ENCODE measurements at regions not wholly inside any gene's neighbourhood (a gene's known extent, or its start where the extent isn't known, plus 50 kb on each side); places are given as distances from the start of the nearest gene placed in this dataset.
"Not testable (repeated sequence)": the region's sequence is repeated elsewhere in the genome, so short reads cannot be mapped to it uniquely, and the experiment has no call there.

DNA sequence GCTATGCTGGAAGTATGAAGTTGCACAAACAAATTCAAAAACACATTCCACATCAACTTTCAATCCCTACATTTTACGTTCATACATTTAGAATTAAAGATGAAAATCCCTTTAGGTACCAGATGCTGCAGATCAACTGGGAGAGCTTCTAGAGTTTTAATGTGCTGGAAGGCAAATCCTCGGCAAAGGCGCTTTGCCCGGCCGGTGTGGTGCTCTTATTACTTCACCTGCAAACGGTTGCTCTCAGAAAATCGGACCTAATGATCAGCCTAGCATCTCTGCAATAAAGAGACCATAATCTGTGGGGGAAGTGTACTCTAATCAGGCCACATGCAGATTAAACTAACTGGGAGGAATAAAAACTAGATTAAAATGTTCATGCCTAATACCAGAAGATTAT lies 513.8 kb downstream of the ZEB2 start:
- no peak overlapping the region for H3K27ac ChIP-seq
- intact Hi-C loops (cut with DNase I), result no loop called here
- H3K9me3 ChIP-seq, result no peaks in the 10 kb centered on the region
- no peak for TF ChIP-seq POLR2AphosphoS5 (IDR thresholded peaks at IDR 0.05)
- TF ChIP-seq POLR2A (IDR thresholded peaks at IDR 0.05), result no peak
- TF ChIP-seq, protein P1, sequence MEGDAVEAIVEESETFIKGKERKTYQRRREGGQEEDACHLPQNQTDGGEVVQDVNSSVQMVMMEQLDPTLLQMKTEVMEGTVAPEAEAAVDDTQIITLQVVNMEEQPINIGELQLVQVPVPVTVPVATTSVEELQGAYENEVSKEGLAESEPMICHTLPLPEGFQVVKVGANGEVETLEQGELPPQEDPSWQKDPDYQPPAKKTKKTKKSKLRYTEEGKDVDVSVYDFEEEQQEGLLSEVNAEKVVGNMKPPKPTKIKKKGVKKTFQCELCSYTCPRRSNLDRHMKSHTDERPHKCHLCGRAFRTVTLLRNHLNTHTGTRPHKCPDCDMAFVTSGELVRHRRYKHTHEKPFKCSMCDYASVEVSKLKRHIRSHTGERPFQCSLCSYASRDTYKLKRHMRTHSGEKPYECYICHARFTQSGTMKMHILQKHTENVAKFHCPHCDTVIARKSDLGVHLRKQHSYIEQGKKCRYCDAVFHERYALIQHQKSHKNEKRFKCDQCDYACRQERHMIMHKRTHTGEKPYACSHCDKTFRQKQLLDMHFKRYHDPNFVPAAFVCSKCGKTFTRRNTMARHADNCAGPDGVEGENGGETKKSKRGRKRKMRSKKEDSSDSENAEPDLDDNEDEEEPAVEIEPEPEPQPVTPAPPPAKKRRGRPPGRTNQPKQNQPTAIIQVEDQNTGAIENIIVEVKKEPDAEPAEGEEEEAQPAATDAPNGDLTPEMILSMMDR (IDR thresholded peaks at IDR 0.05), result no peak
- H3K4me3 ChIP-seq, result no peak overlapping the region
- H3K4me1 ChIP-seq (replicated peaks), result no peaks in the 10 kb centered on the region
- no peaks in the 10 kb centered on the region for H3K36me3 ChIP-seq
- H3K27me3 ChIP-seq (replicated peaks; ENCODE audit: insufficient read depth), result no peaks in the 10 kb centered on the region
- DNase-seq (ENCODE audit: low spot score), result no peak
- 85% methylated on average over 7 of the region's 7 CpGs for WGBS

DNA sequence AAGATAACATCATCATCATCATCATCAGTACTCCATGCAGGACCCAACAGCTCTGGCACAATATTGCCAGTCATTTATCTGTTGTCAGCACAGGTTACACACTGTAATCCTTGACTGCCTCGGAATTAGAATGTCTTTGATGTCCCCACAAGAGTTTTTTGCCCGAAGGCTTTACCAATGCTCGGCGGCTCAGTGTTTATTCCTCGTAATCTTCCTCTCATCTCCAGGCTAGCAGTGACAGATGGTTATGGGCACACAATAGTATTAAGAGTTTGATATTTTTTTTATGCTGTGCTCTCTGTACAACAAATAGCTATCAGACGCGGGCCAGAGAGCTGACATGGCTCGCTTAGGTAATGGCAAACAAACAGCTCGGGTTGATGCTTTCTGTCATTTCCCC lies 515.2 kb downstream of the ZEB2 start:
- H3K36me3 ChIP-seq, result no peaks in the 10 kb centered on the region
- no peak for DNase-seq (ENCODE audit: low spot score)
- no peak overlapping the region for H3K4me3 ChIP-seq
- H3K9me3 ChIP-seq, result no peaks in the 10 kb centered on the region
- no peak overlapping the region for H3K27ac ChIP-seq
- TF ChIP-seq POLR2A (IDR thresholded peaks at IDR 0.05) (no peak), POLR2AphosphoS5 (IDR thresholded peaks at IDR 0.05) (no peak)
- TF ChIP-seq, protein P1 (IDR thresholded peaks at IDR 0.05), result no peak
- intact Hi-C loops (cut with DNase I), result no loop called here
- H3K4me1 ChIP-seq (replicated peaks), result no peaks in the 10 kb centered on the region
- WGBS, result 41% methylated on average over 9 of the region's 9 CpGs
- H3K27me3 ChIP-seq (replicated peaks; ENCODE audit: insufficient read depth), result no peaks in the 10 kb centered on the region

DNA sequence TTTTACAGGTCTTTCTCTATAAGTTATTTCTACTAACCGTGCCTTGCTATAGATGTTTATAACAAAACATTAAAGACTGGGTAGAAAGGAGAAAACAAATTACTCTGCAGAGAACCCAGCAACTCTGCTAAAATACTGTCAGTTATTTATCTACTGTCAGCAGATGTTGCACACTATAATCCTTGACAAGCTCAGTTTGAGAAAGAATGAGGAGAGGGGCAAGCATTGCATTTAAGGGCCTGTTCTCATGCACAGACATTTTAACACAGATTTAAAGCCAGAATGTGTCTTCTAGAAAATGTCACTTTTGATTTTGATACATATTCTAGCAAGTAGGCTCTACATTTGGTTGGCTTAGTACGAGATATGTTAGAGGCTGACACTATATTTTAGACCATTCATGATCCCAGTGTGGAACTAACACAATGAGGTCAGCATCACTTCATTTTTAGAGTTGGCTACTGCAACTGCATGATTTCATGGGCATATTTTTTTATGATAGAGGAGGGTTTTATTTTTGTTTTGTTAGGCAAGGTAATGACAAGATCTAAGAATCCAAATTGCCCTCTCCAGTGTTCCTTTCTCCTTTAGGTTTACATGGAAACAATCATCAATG lies 516.4 kb downstream of the ZEB2 start:
- H3K27ac ChIP-seq, result no peak overlapping the region
- intact Hi-C loops (cut with DNase I), result no loop called here
- no peaks in the 10 kb centered on the region for H3K36me3 ChIP-seq
- TF ChIP-seq, protein P1 (IDR thresholded peaks at IDR 0.05), result no peak
- no peak for TF ChIP-seq POLR2A (IDR thresholded peaks at IDR 0.05)
- TF ChIP-seq POLR2AphosphoS5 (IDR thresholded peaks at IDR 0.05), result no peak
- H3K4me1 ChIP-seq (replicated peaks), result no peaks in the 10 kb centered on the region
- H3K27me3 ChIP-seq (replicated peaks; ENCODE audit: insufficient read depth), result no peaks in the 10 kb centered on the region
- no peak for DNase-seq (ENCODE audit: low spot score)
- no peak overlapping the region for H3K4me3 ChIP-seq
- 89% methylated on average over 2 of the region's 2 CpGs for WGBS
- no peaks in the 10 kb centered on the region for H3K9me3 ChIP-seq

DNA sequence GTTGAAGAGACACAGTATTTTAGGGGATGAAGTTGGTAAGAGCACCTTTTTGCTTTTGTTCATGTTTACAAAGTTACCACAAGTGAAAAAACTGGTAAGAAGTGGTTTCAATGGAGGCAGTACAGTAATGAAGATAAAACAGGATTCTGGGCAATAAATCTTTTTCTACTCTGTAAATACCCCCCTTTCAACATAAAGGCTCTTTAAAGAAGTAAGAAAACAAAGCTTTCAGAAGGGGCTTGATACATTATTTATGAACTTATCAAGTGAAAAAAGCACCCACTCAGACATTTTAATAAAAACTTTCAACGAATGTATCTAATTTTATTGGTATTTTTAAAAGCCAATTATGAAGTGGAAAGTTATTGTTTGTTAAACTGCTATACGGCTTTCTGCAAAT lies 522.9 kb downstream of the ZEB2 start:
- TF ChIP-seq POLR2A (IDR thresholded peaks at IDR 0.05) (no peak), POLR2AphosphoS5 (IDR thresholded peaks at IDR 0.05) (no peak)
- TF ChIP-seq, protein P1 (IDR thresholded peaks at IDR 0.05), result no peak
- no peaks in the 10 kb centered on the region for H3K9me3 ChIP-seq
- intact Hi-C loops (cut with DNase I), result no loop called here
- no peak for DNase-seq (ENCODE audit: low spot score)
- H3K27me3 ChIP-seq (replicated peaks; ENCODE audit: insufficient read depth), result no peaks in the 10 kb centered on the region
- no peaks in the 10 kb centered on the region for H3K36me3 ChIP-seq
- H3K27ac ChIP-seq, result no peak overlapping the region
- no peak overlapping the region for H3K4me3 ChIP-seq
- H3K4me1 ChIP-seq (replicated peaks), result no peaks in the 10 kb centered on the region
- 22% methylated on average over 2 of the region's 2 CpGs for WGBS

DNA sequence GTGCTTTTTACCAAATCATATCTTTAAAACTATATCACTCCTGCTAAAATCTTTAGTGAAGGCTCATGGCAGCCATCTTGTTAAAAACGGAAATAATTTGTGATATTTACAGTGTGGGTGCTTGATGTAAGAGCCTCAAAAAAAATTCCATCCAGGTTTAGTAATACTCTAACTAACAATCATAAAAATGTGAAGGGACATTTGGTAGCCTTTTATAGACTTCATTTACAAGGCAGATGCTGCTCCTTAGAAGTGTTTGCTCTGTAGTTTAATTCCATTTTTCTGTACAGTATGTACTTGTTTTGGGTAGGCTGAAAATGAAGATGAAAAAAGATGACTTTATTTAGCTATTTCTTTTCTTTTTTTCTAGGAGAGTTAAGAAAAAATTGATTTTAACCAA lies 525.0 kb downstream of the ZEB2 start:
- H3K36me3 ChIP-seq, result no peaks in the 10 kb centered on the region
- H3K4me1 ChIP-seq (replicated peaks), result no peaks in the 10 kb centered on the region
- no peaks in the 10 kb centered on the region for H3K27me3 ChIP-seq (replicated peaks; ENCODE audit: insufficient read depth)
- WGBS, result 31% methylated on average over 1 of the region's 1 CpG
- no peak for DNase-seq (ENCODE audit: low spot score)
- TF ChIP-seq POLR2AphosphoS5 (IDR thresholded peaks at IDR 0.05) (no peak), POLR2A (IDR thresholded peaks at IDR 0.05) (no peak)
- TF ChIP-seq, protein P1 (IDR thresholded peaks at IDR 0.05), result no peak
- intact Hi-C loops (cut with DNase I), result no loop called here
- no peaks in the 10 kb centered on the region for H3K9me3 ChIP-seq
- no peak overlapping the region for H3K27ac ChIP-seq
- H3K4me3 ChIP-seq, result no peak overlapping the region

DNA sequence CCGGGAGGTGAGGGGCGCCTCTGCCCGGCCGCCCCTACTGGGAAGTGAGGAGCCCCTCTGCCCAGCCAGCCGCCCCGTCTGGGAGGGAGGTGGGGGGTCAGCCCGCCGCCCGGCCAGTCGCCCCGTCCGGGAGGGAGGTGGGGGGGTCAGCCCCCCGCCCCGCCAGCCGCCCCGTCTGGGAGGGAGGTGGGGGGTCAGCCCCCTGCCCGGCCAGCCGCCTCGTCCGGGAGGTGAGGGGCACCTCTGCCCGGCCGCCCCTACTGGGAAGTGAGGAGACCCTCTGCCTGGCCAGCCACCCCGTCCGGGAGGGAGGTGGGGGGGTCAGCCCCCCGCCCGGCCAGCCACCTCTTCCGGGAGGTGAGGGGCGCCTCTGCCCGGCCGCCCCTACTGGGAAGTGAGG lies 528.3 kb downstream of the ZEB2 start:
- intact Hi-C loops (cut with DNase I); H3K4me1 ChIP-seq (replicated peaks); H3K27me3 ChIP-seq (replicated peaks; ENCODE audit: insufficient read depth); H3K36me3 ChIP-seq; H3K27ac ChIP-seq; DNase-seq (ENCODE audit: low spot score); H3K9me3 ChIP-seq; H3K4me3 ChIP-seq: not testable (repeated sequence)
- 97% methylated on average over 16 of the region's 30 CpGs for WGBS
